ENCODE measurements at regions not wholly inside any gene's neighbourhood (a gene's known extent, or its start where the extent isn't known, plus 50 kb on each side); places are given as distances from the start of the nearest gene placed in this dataset.

- no peak for TF ChIP-seq CTCF (conservative IDR thresholded peaks at IDR 0.05; ENCODE audit: low read depth, low read length)
- no peak for DNase-seq (ENCODE audit: low read depth)
- H3K4me3 ChIP-seq (ENCODE audit: low read depth, low read length): no peak overlapping the region
These were observed 257.1 kb upstream of the EEF2KMT start for GRCh38 chr16:5354645-5355044.

GRCh38 chr16:5349670-5350517, 252.3 kb upstream of the EEF2KMT start:
- DNase-seq (ENCODE audit: low read depth): no peak
- no peak for TF ChIP-seq CTCF (conservative IDR thresholded peaks at IDR 0.05; ENCODE audit: low read depth, low read length)
- H3K4me3 ChIP-seq (ENCODE audit: low read depth, low read length): no peak overlapping the region

GRCh38 chr16:5349101-5349500, 251.5 kb upstream of the EEF2KMT start:
- no peak overlapping the region for H3K4me3 ChIP-seq (ENCODE audit: low read depth, low read length)
- no peak for TF ChIP-seq CTCF (conservative IDR thresholded peaks at IDR 0.05; ENCODE audit: low read depth, low read length)
- DNase-seq (ENCODE audit: low read depth): no peak

GRCh38 chr16:5347561-5347960, 250.0 kb upstream of the EEF2KMT start:
- TF ChIP-seq CTCF (conservative IDR thresholded peaks at IDR 0.05; ENCODE audit: low read depth, low read length): no peak
- DNase-seq (ENCODE audit: low read depth): no peak
- no peak overlapping the region for H3K4me3 ChIP-seq (ENCODE audit: low read depth, low read length)

GRCh38 chr16:5336941-5337340, 239.3 kb upstream of the EEF2KMT start:
- no peak for DNase-seq (ENCODE audit: low read depth)
- TF ChIP-seq CTCF (conservative IDR thresholded peaks at IDR 0.05; ENCODE audit: low read depth, low read length): no peak
- H3K4me3 ChIP-seq (ENCODE audit: low read depth, low read length): no peak overlapping the region

GRCh38 chr16:5333991-5334390, 236.4 kb upstream of the EEF2KMT start:
- TF ChIP-seq CTCF (conservative IDR thresholded peaks at IDR 0.05; ENCODE audit: low read depth, low read length): no peak

GRCh38 chr16:5333126-5333525, 235.5 kb upstream of the EEF2KMT start:
- no peak for DNase-seq (ENCODE audit: low read depth)
- no peak overlapping the region for H3K4me3 ChIP-seq (ENCODE audit: low read depth, low read length)
- TF ChIP-seq CTCF (conservative IDR thresholded peaks at IDR 0.05; ENCODE audit: low read depth, low read length): no peak

More at GRCh38 chr16:5333991-5334390, 236.4 kb upstream of the EEF2KMT start:
- no peak overlapping the region for H3K4me3 ChIP-seq (ENCODE audit: low read depth, low read length)
- DNase-seq (ENCODE audit: low read depth): no peak
